GM10248 (cell line): ENCODE measurements at regions not wholly inside any gene's neighbourhood (a gene's known extent, or its start where the extent isn't known, plus 50 kb on each side); places are given as distances from the start of the nearest gene placed in this dataset.

ENCODE experiments used
- CTCF ChIA-PET: fragments of 300-600 bp; sonication (Branson Sonifier 250); formaldehyde crosslinking; extraction: SDS; loops from one replicate; lab custom pipeline; 2021; ENCODE audit warnings: antibody characterized with exemption; lab: Yijun Ruan, JAX
- POLR2A ChIA-PET: fragments of 350-650 bp; sonication (Branson Sonifier 250); formaldehyde crosslinking; extraction: SDS; loops from one replicate; lab custom pipeline; 2020; ENCODE audit warnings: antibody characterized with exemption; lab: Yijun Ruan, JAX
- DNase-seq: peaks from one replicate; pipeline ENCODE4 v3.0.0; 2012; ENCODE audit errors: extremely low spot score
- TF ChIP-seq, protein P1 (sequence below): IDR thresholded peaks from 2 replicates; pipeline ENCODE4 v1.5.1; 2012; ENCODE audit warnings: mild to moderate bottlenecking, low read depth; ENCODE audit errors: extremely low read depth, missing control alignments, control extremely low read depth

- ChIA-PET CTCF (interaction anchor here (1.1 to 2.2 kb wide), 3 partner anchors 9 to 156 kb away, joined by 3 to 7 read pairs (median 5); no protein-coding TSS in a partner anchor), POLR2A (no interaction called here)
- no peak for DNase-seq
- TF ChIP-seq, protein P1, sequence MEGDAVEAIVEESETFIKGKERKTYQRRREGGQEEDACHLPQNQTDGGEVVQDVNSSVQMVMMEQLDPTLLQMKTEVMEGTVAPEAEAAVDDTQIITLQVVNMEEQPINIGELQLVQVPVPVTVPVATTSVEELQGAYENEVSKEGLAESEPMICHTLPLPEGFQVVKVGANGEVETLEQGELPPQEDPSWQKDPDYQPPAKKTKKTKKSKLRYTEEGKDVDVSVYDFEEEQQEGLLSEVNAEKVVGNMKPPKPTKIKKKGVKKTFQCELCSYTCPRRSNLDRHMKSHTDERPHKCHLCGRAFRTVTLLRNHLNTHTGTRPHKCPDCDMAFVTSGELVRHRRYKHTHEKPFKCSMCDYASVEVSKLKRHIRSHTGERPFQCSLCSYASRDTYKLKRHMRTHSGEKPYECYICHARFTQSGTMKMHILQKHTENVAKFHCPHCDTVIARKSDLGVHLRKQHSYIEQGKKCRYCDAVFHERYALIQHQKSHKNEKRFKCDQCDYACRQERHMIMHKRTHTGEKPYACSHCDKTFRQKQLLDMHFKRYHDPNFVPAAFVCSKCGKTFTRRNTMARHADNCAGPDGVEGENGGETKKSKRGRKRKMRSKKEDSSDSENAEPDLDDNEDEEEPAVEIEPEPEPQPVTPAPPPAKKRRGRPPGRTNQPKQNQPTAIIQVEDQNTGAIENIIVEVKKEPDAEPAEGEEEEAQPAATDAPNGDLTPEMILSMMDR = no peak
Observed at GRCh38 chr2:75310876-75311275, 111.6 kb upstream of the TACR1 start.

GRCh38 chr2:75309596-75310463 lies 110.5 kb upstream of the TACR1 start:
- no peak for DNase-seq
- POLR2A ChIA-PET = no interaction called here
- TF ChIP-seq, protein P1 = no peak
- CTCF ChIA-PET = no interaction called here

DNA sequence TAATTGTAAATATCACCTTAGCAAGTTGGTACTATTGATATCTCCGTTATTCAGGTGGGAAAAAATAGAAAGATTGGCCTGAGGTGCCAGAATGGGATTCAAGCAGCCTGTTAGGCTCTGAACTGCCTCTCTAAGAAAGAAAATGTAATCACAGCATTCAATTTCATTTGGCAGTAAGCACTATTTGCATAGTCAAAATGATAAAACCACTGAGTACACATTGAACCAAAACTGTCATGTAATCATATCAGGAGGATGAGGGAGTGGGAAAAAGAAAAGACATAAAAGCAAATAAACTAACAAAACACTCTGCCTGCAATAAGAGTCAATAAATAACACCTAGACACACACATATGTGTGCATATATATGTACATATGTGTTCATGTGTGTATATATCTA lies 103.9 kb upstream of the TACR1 start:
- no peak for DNase-seq
- ChIA-PET CTCF (no interaction called here), POLR2A (no interaction called here)
- TF ChIP-seq, protein P1 = no peak

DNA sequence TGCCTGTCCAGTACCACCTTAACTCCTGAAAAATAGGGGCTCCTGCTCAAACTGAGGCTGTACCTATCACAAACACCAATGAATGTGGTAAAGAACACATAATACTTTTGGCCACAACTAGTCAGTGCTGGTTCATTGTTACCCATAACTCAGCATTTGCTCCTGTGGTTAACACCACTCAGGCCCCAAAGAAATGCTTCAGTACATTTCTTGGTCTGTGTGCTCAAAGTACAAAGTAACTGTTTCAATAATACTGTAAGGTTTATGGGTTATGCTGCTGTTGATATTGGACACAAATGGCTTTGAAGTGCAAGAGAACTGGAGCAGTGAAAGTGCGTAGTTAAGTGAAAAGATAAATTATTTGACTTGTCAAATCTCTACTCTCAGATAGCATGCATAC lies 95.0 kb upstream of the TACR1 start:
- TF ChIP-seq, protein P1 = no peak
- no peak for DNase-seq
- CTCF ChIA-PET = no interaction called here
- POLR2A ChIA-PET = no interaction called here

DNA sequence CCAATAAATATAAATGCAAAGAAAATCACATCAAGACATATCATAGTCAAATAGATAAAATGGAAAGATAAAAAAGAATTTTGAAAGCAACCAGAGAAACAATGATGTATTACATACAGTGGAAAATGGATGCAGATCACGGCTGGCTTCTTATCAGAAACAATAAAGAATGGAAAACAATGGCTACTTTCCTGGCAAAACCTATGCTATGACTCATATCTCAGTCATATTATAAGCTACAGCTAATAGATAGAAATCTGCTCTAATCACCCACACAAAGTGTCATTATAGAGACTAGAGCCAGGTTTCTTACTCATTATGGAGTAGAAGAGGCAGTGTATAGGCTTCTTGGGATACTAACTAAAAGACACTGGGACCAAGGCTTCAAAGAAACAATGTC lies 93.5 kb upstream of the TACR1 start:
- TF ChIP-seq, protein P1 = no peak
- CTCF ChIA-PET = interaction anchor here (0.7 to 1.3 kb wide), 2 partner anchors 12 to 25 kb away, joined by 3 to 4 read pairs; no protein-coding TSS in a partner anchor
- POLR2A ChIA-PET = no interaction called here
- DNase-seq = no peak

GRCh38 chr2:75290600-75291150 lies 91.4 kb upstream of the TACR1 start:
- POLR2A ChIA-PET = no interaction called here
- DNase-seq = no peak
- CTCF ChIA-PET = no interaction called here
- TF ChIP-seq, protein P1 = no peak
